ENCODE measurements at regions not wholly inside any gene's neighbourhood (a gene's known extent, or its start where the extent isn't known, plus 50 kb on each side); places are given as distances from the start of the nearest gene placed in this dataset.
"Not testable (repeated sequence)": the region's sequence is repeated elsewhere in the genome, so short reads cannot be mapped to it uniquely, and the experiment has no call there.

DNA sequence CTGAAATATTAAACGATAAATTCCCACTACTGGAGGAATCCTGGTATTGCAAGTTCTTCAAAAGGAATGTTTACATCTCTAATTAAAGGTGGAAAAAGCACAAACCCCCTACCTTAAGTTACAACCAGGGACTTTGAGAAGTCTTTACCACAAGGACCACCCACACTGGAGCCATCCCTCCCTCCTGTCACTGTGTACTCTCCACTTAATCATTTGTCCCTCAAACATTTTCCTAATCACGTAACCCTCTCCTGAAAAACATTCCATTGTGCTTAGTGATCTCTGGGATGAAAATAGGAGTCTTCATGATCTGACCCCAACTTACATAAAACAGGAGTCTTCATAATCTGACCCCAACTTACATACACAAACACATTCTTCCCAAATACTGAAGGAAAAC lies 85.7 kb downstream of the SUCLG1 start:
- DNase-seq, result no peak

DNA sequence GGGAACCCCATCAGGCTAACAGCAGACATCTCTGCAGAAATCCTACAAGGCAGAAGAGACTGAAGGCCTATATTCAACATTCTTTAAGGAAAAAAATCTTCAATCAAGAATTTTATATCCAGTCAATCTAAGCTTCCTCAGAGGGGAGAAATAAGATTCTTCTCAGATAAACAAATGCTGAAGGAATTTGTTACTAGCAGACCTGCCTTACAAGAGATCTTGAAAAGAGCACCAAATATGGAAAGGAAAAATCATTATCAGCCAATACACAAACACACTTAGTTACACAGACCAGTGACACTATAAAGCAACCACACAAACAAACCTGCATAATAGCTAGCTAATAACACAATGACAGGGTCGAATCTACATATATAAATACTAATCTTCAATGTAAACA lies 96.5 kb downstream of the SUCLG1 start:
- DNase-seq, result no peak

DNA sequence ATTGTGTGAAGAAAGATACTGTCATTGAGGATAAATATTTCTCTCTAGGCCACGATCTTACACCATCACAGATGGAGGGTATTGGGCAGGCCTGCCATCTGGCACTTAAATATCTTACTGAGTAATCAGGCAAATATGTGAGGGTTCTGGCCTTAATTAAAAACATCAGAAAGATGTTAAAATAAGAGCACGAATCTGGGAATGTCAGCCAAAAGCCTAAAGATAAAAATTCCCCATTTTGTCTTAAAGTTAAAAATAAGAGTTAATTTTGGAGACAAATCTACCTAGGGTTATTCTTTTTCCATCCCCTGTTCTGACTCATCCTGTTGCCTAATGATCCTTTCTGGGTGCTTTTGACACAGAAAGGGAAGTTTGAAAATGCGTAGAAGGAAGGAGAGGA lies 121.0 kb downstream of the SUCLG1 start:
- no peak for DNase-seq

DNA sequence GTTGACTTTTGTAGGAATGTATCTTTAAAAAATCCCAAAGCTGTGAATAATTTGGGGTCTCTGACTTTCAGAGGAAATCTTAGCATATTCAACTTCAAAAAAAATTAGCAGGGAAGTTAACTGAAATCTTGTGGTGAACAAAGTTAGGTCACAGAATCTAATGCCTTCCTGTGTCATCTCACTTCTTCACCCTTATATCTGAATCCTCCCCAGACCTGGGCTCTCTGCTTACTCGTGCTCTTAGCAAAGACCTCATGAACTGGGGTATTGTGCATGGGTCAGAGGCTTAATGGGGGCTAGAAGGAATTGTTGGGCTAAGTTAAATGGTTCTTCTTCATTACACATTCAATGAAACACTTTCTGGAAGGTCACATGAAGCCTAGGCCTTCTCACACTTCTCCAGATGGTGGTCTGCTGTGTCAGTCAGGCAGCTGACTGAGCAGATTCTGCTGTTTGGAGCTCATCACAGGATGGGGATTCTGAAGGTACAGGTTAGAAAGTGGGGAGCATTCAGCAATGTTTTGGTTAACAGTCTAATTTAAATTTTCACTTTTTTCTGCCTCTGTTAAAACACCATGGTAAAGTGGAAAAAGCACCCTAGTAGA lies 131.3 kb downstream of the SUCLG1 start:
- DNase-seq, result no peak

GRCh38 chr2:84326831-84327432 lies 132.1 kb downstream of the SUCLG1 start:
- DNase-seq, result no peak

- no peak for DNase-seq
Observed at GRCh38 chr2:84323890-84324289, 135.2 kb downstream of the SUCLG1 start.

- no peak for DNase-seq
Observed at GRCh38 chr2:84320940-84321339, 138.1 kb downstream of the SUCLG1 start.

- DNase-seq, result no peak
Observed at GRCh38 chr2:84319581-84319980, 139.5 kb downstream of the SUCLG1 start.

- no peak for DNase-seq
Observed at GRCh38 chr2:84317135-84317534, 141.9 kb downstream of the SUCLG1 start.

DNA sequence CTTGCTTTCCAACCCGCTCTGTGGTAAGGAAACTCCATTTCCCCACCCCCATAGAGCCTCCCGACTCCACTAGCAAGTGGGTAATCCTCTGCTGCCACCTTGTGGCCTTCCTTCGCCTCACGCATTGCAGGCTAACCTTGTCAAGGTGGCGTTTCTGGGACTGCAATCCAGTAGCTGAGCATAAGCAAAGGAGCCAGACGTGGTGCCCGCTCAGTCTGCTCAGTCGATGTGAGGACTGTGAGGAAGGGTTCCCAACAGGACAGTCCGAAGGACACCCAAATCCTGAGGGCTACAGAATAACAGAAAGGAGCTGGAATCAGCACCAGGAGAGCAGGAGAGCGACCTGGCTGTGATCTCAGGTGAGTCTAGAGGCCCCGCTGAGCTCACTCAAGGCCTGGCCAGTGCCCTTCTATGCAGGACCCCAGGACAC lies 144.2 kb downstream of the SUCLG1 start:
- DNase-seq, result peak; percentile 76

GRCh38 chr2:84314250-84314649 lies 144.8 kb downstream of the SUCLG1 start:
- no peak for DNase-seq

DNA sequence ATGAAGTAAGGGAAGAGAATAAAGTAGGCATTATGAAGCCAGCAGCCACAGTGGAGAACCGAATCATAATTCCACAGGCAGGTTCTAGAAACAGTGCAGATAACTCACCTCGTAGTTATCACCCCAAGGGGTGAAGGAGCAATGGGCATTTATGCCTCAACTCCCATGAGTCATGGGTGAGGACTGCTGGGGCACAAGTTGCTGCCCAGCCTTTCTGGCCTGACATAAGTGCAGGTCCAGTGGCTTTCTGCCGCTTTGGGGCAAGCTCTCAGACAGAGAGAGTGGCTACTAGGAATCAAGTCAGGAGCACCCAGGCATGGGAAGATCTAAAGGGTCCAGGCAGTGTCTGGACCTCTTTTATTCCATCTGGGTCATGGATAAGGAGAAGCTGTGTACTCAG lies 149.8 kb downstream of the SUCLG1 start:
- DNase-seq, result no peak

- no peak for DNase-seq
Observed at GRCh38 chr2:84306361-84306760, 152.7 kb downstream of the SUCLG1 start.

GRCh38 chr2:84302513-84303412 lies 156.3 kb downstream of the SUCLG1 start:
- peak; percentile 32 for DNase-seq

GRCh38 chr2:84301717-84302116 lies 157.4 kb downstream of the SUCLG1 start:
- no peak for DNase-seq

- no peak for DNase-seq
Observed at GRCh38 chr2:84300696-84301029, 158.4 kb downstream of the SUCLG1 start.

DNA sequence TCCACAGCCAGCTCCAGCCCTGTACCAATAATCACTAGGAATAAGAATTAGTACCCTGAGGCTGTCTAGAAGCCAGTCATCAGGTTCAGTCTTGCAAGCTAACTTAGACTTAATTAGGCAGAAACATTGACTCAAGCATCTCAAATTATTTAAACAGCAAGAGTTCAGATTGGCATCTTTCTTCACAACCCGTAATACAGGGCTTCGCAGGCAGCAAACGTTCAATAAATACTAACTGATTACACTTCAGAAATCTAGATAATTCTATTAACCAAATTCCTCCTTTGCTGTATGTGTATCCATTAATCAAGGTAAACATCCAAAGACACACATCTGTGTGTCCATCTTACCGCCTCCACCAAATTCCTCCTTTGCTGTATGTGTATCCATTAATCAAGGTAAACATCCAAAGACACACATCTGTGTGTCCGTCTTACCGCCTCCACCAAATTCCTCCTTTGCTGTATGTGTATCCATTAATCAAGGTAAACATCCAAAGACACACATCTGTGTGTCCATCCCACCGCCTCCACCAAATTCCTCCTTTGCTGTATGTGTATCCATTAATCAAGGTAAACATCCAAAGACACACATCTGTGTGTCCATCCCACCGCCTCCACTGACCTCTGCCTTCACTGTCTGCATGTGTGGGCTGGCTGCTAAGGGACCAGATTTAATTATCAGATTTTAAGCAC lies 158.9 kb downstream of the SUCLG1 start:
- not testable (repeated sequence) for DNase-seq

- DNase-seq, result no peak
Observed at GRCh38 chr2:84299211-84299775, 159.8 kb downstream of the SUCLG1 start.

DNA sequence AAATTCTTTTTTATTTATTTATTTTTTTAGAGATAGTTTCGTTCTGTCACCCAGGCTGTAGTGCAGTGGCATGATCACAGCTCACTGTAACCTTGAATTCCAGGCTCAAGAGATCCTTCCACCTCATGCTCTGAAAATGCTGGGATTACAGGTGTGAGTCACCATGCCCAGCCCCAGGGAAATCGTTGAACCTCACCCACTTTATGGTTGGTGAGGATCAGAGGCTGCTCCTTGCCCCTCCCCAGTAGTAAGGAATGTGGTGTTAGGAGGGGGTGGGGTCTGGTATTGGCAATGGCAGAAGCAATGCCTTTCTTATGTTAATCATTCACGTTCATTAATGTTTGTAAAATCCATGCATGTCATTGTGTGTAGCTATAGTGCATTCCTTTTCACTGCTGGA lies 161.9 kb downstream of the SUCLG1 start:
- no peak for DNase-seq

DNA sequence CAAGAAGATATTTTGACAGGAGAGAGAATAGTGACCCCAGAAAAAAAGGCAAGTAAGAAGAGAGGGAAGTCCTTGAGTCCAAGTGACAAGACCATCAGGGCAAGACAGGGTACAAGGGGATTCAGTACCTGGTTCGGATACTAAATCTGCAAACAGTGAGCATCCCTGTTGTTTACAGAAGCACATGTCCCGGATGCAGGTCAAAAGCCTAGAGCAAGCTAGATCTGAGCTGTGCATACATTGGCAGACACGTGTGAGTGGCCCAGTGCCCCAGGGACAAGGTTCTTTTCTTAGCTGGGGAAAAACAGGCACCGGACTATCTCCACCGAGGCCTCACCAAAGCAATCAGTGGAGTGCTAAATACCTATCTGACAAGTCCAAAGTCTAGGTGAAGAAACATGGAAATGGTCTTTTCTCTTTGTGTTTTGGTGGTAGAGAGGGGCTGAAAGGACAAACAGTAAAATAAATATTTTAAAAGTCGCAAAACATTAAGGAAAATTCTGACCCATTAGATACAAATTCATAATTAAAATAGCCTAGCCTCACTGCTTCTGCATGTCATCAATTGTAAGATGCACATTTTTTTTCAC lies 165.2 kb downstream of the SUCLG1 start:
- DNase-seq, result no peak

DNA sequence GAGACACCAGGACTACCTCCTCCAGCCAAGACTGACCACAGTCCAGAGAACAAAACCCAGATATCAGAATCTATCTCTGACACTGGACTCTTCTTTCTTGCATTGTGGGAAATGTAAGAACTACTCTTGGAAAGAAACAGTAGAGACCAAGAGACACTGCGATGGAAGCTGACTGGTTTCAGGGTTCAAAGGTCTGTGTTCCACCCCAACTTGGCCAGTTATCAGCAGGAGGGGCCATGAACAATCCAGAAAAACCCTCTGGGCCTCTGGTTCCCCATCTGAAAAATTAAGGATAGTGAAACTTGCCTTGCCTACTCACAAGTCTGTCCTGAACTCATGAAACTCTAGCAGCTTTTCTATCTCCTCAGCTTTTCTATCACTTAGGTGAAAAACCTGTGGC lies 166.5 kb downstream of the SUCLG1 start:
- no peak for DNase-seq

GRCh38 chr2:84290537-84290936 lies 168.5 kb downstream of the SUCLG1 start:
- DNase-seq, result no peak

DNA sequence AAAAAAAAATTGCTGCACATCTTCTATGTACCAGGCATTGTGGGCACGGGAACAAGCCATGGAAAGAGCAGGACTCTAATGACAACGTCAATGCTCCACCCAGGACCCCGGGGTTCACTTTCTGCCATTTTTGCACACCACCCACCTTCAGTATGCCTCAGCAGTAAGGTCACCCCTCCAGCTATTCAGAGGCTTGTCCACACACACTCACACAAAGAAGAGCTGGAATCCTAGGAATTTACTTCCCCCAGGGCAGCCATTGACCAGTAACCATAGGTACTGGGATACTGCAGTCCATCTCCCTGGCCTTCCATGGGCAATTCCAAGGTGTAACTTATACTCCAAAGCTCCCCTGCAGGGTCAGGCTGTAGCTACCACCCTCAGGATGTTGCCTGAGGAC lies 170.8 kb downstream of the SUCLG1 start:
- no peak for DNase-seq
